ENCODE measurements at regions not wholly inside any gene's neighbourhood (a gene's known extent, or its start where the extent isn't known, plus 50 kb on each side); places are given as distances from the start of the nearest gene placed in this dataset.

DNA sequence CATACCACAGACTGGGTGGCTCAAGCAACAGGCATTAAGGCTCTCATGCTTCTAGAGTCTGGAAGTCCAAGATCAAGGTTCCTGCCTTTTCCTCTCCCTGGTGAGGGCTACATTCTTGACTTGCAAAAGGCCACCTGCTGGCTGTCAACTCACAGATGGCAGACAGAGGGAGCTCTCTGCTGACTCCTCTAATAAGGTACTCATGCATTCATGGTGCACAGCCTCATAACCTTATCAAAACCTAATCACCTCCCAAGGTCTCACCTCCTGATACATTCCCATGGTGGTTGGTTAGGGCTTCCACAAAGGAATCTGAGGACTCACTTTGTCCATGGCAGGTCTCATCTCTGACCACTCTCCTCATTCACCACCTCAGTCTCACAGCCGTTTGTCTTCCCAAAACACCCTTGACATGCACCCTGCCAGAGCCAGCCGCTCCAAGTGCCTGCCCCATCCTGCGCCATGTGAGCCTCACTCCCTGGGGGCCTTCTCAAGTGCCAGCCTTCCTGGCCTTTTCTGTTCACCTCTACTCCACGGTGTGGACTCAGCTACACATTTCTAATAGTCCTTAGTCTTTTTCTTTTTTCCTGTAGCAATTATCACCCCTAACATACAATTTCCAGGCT is 400.3 kb upstream of the ADARB2 start:
- no peak for DNase-seq
- in situ Hi-C loops (cut with MboI; ENCODE audit: low sequenced_read_pairs) (no loop called here), intact Hi-C loops (cut with micrococcal nuclease) (no loop called here), dilution Hi-C loops (cut with HindIII; ENCODE audit: low sequenced_read_pairs, unreplicated experiment) (no loop called here)
- no peak overlapping the region for H3K4me3 ChIP-seq (ENCODE audit: insufficient read depth, low read depth, low read length)
- H4K20me1 ChIP-seq (ENCODE audit: insufficient read depth, low read length) = no peaks in the 10 kb centered on the region
- no peaks in the 10 kb centered on the region for H3K4me1 ChIP-seq (ENCODE audit: control insufficient read depth, insufficient read depth, low read length)
- no peaks in the 10 kb centered on the region for H3K79me1 ChIP-seq (ENCODE audit: low read depth in 1 of 2, low read length in 2 of 2)
- H3K9me1 ChIP-seq (ENCODE audit: insufficient read depth, low read length) = no peaks in the 10 kb centered on the region
- no peaks in the 10 kb centered on the region for H3K36me3 ChIP-seq (ENCODE audit: control insufficient read depth, insufficient read depth, low read length)
- no peak overlapping the region for H2BK5ac ChIP-seq (ENCODE audit: low read depth, low read length, poor library complexity, severe bottlenecking)
- no peak overlapping the region for H2AK5ac ChIP-seq (ENCODE audit: low read depth, low read length)
- BruUV-seq (replicated peaks) = no TSS peak
- H2BK20ac ChIP-seq (ENCODE audit: low read depth, low read length) = no peak overlapping the region
- H2AK9ac ChIP-seq (replicated peaks; ENCODE audit: low read depth, low read length, poor library complexity) = no peak overlapping the region
- H3K56ac ChIP-seq (ENCODE audit: extremely low read depth, insufficient read depth, low read length) = no peak overlapping the region
- H2BK120ac ChIP-seq (ENCODE audit: low read depth, low read length) = no peak overlapping the region
- CTCF ChIA-PET = no interaction called here
- peaks cover 16% of the 10 kb centered on the region for H3K9me3 ChIP-seq (ENCODE audit: control insufficient read depth, insufficient read depth, low read length)
- H3K18ac ChIP-seq (ENCODE audit: low read depth, low read length) = no peak overlapping the region
- TF ChIP-seq CHD1 (IDR thresholded peaks at IDR 0.05; ENCODE audit: low read depth, low read length) = no peak
- no peak for TF ChIP-seq POLR2A (IDR thresholded peaks at IDR 0.05; ENCODE audit: low read depth, low read length)
- TF ChIP-seq BHLHE40 (IDR thresholded peaks at IDR 0.05; ENCODE audit: low read depth, low read length) = no peak
- TF ChIP-seq, protein P1, sequence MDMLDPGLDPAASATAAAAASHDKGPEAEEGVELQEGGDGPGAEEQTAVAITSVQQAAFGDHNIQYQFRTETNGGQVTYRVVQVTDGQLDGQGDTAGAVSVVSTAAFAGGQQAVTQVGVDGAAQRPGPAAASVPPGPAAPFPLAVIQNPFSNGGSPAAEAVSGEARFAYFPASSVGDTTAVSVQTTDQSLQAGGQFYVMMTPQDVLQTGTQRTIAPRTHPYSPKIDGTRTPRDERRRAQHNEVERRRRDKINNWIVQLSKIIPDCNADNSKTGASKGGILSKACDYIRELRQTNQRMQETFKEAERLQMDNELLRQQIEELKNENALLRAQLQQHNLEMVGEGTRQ (IDR thresholded peaks at IDR 0.05; ENCODE audit: low read depth, low read length) = no peak
- TF ChIP-seq SMC3 (IDR thresholded peaks at IDR 0.05; ENCODE audit: low read depth, low read length) = no peak
- no peak overlapping the region for H3K23ac ChIP-seq (ENCODE audit: low read depth, low read length)
- ATAC-seq (ENCODE audit: low read depth) = no peak
- no peak overlapping the region for H3K4me2 ChIP-seq (ENCODE audit: low read depth, low read length)
- no peak overlapping the region for H4K91ac ChIP-seq (ENCODE audit: insufficient read depth, low read depth, low read length)
- no peak overlapping the region for H3K9ac ChIP-seq (ENCODE audit: low read depth, low read length)
- H3K4ac ChIP-seq (ENCODE audit: low read depth, low read length) = no peak overlapping the region
- no peaks in the 10 kb centered on the region for H3K27me3 ChIP-seq (ENCODE audit: control insufficient read depth, insufficient read depth, low read length)
- H3K14ac ChIP-seq (replicated peaks; ENCODE audit: low read depth, low read length) = no peak overlapping the region
- H4K8ac ChIP-seq (ENCODE audit: low read depth in 2 of 2, low read length in 2 of 2) = no peak overlapping the region
- POLR2A ChIA-PET (ENCODE audit: unreplicated experiment) = no interaction called here
- no peak overlapping the region for H4K5ac ChIP-seq (ENCODE audit: low read depth, low read length)
- H2BK15ac ChIP-seq (ENCODE audit: low read depth, low read length) = no peak overlapping the region
- 47% methylated on average over 3 of the region's 4 CpGs; no CpG with 5 or more reads in 1 of the 2 experiments for WGBS, 2 experiments (ENCODE audit: extremely low coverage in 2 of 2, insufficient read length in 1 of 2)
- H3K27ac ChIP-seq (ENCODE audit: insufficient read depth, low read length) = no peak overlapping the region
- no peak overlapping the region for H2AFZ ChIP-seq (replicated peaks; ENCODE audit: low read length, poor library complexity)
